K562 (cell line): ENCODE measurements at regions not wholly inside any gene's neighbourhood (a gene's known extent, or its start where the extent isn't known, plus 50 kb on each side); places are given as distances from the start of the nearest gene placed in this dataset.

Experiments used
- AFF1 ChIP-seq, 2 experiments: fragments of 450-650 bp; IDR thresholded peaks; 2 replicates each; pipeline ENCODE4 v1.6.1; 2018; ENCODE audit warnings: mild to moderate bottlenecking in 2 of 2, low read depth in 1 of 2; ENCODE audit not compliant: partially characterized antibody in 2 of 2
- CHD4 ChIP-seq: fragments of 200-600 bp; sonication (generic); IDR thresholded peaks from 3 replicates; pipeline ENCODE4 v1.6.1; 2012; ENCODE audit warnings: low read depth, mild to moderate bottlenecking, mixed read lengths, low read length, inconsistent platforms; ENCODE audit not compliant: insufficient read depth, insufficient replicate concordance, poor library complexity, severe bottlenecking
- ELK3 ChIP-seq: fragments of 450-650 bp; formaldehyde crosslinking; IDR thresholded peaks from 2 replicates; pipeline ENCODE4 v1.4.0; 2020; ENCODE audit warnings: mild to moderate bottlenecking
- HNRNPK ChIP-seq: fragments of 200-400 bp; formaldehyde crosslinking; IDR thresholded peaks from one replicate; pipeline ENCODE4 v1.6.1; 2018; ENCODE audit warnings: mild to moderate bottlenecking, low read depth, low read length; ENCODE audit not compliant: poor library complexity, severe bottlenecking
- KAT7 ChIP-seq: sonication (generic); formaldehyde crosslinking; IDR thresholded peaks from 2 replicates; pipeline ENCODE4 v1.8.0; 2022; ENCODE audit warnings: missing genetic modification reagents, mild to moderate bottlenecking, borderline replicate concordance
- PPARD ChIP-seq: fragments of 250-450 bp; sonication (Bioruptor Pico); IDR thresholded peaks from 2 replicates; pipeline ENCODE4 v1.8.0; 2022; ENCODE audit warnings: inconsistent platforms, mild to moderate bottlenecking, moderate library complexity
- RFX1 ChIP-seq: fragments of 450-650 bp; IDR thresholded peaks from 2 replicates; pipeline ENCODE4 v1.6.1; 2016; ENCODE audit warnings: mild to moderate bottlenecking, moderate library complexity
- TF ChIP-seq, protein P1 (sequence below): fragments of 250-450 bp; sonication (Bioruptor Pico); IDR thresholded peaks from 2 replicates; pipeline ENCODE4 v1.9.0; 2021; ENCODE audit warnings: mild to moderate bottlenecking, inconsistent platforms

DNA sequence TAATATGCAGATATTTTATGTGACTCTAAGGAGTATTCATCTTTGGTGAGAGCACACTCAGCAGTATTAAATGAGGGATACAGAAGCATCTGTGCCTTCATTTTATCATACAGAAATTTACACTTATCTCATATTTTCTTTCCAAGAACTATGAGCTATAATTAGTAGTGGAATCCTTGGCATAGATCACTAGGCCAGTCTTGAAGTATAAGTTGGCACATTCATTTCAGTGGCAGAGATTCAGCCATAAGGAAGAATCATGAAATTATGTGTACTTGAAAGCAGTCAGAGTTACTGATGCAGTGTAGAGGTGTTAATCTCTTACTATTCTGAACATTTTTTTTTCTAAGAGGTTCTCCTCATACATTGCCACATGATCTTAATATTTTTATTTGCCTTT, 393.6 kb upstream of the GOLIM4 start (continued):
- TF ChIP-seq AFF1 (IDR thresholded peaks at IDR 0.05; ENCODE audit: low read depth in 1 of 2, partially characterized antibody in 2 of 2) (no peak), RFX1 (no peak), KAT7 (no peak), ELK3 (CRISPR knock-in tag) (no peak), HNRNPK (no peak), PPARD (no peak), CHD4 (no peak)
- TF ChIP-seq, protein P1, sequence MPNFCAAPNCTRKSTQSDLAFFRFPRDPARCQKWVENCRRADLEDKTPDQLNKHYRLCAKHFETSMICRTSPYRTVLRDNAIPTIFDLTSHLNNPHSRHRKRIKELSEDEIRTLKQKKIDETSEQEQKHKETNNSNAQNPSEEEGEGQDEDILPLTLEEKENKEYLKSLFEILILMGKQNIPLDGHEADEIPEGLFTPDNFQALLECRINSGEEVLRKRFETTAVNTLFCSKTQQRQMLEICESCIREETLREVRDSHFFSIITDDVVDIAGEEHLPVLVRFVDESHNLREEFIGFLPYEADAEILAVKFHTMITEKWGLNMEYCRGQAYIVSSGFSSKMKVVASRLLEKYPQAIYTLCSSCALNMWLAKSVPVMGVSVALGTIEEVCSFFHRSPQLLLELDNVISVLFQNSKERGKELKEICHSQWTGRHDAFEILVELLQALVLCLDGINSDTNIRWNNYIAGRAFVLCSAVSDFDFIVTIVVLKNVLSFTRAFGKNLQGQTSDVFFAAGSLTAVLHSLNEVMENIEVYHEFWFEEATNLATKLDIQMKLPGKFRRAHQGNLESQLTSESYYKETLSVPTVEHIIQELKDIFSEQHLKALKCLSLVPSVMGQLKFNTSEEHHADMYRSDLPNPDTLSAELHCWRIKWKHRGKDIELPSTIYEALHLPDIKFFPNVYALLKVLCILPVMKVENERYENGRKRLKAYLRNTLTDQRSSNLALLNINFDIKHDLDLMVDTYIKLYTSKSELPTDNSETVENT (CRISPR knock-in tag) = no peak
